IMR-90 (cell line): ENCODE measurements at regions not wholly inside any gene's neighbourhood (a gene's known extent, or its start where the extent isn't known, plus 50 kb on each side); places are given as distances from the start of the nearest gene placed in this dataset.

Source experiments
- ATAC-seq: fragments of 200-7000 bp; cut with Tn5 transposase; 2 replicates; pipeline ENCODE4 v1.9.1; 2020; ENCODE audit warnings: low read depth, mild to moderate bottlenecking, moderate library complexity
- BruUV-seq: library from RNA; stranded (reverse); fragments of 400-500 nt; replicated peaks from 2 replicates; lab custom pipeline; 2021; lab: Mats Ljungman, UMichigan
- CTCF ChIA-PET: fragments of 300-600 bp; formaldehyde crosslinking; extraction: SDS; loops from one replicate; lab custom pipeline; 2021; ENCODE audit warnings: antibody characterized with exemption; lab: Yijun Ruan, JAX
- POLR2A ChIA-PET: fragments of 300-600 bp; sonication (Branson Sonifier 250); formaldehyde crosslinking; loops from one replicate; lab custom pipeline; 2022; ENCODE audit warnings: antibody characterized with exemption; ENCODE audit not compliant: unreplicated experiment; lab: Charles Lee
- DNase-seq: peaks from one replicate; pipeline ENCODE4 v3.0.0; 2013
- H2AFZ ChIP-seq: replicated peaks from 2 replicates; pipeline ENCODE3; 2013; ENCODE audit warnings: low read length, mild to moderate bottlenecking; ENCODE audit not compliant: poor library complexity
- H2AK5ac ChIP-seq: 2 replicates; pipeline ENCODE4 v1.6.1; 2013; ENCODE audit warnings: low read depth, low read length, inconsistent platforms
- H2AK9ac ChIP-seq: replicated peaks from 2 replicates; pipeline ENCODE3; 2013; ENCODE audit warnings: mild to moderate bottlenecking, low read depth, low read length, moderate library complexity; ENCODE audit not compliant: poor library complexity
- H2BK120ac ChIP-seq: 2 replicates; pipeline ENCODE4 v1.6.1; 2013; ENCODE audit warnings: low read depth, low read length, inconsistent platforms
- H2BK15ac ChIP-seq: 3 replicates; pipeline ENCODE4 v1.6.1; 2013; ENCODE audit warnings: low read depth, low read length, inconsistent platforms
- H2BK20ac ChIP-seq: 2 replicates; pipeline ENCODE4 v1.6.1; 2013; ENCODE audit warnings: low read depth, mild to moderate bottlenecking, inconsistent platforms, low read length, moderate library complexity
- H2BK5ac ChIP-seq: 2 replicates; pipeline ENCODE4 v1.6.1; 2013; ENCODE audit warnings: mild to moderate bottlenecking, low read depth, low read length, inconsistent platforms; ENCODE audit not compliant: poor library complexity, severe bottlenecking
- H3K14ac ChIP-seq: replicated peaks from 2 replicates; pipeline ENCODE4 v1.6.1; 2013; ENCODE audit warnings: low read depth, low read length, inconsistent platforms
- H3K18ac ChIP-seq: 2 replicates; pipeline ENCODE4 v1.6.1; 2013; ENCODE audit warnings: low read depth, low read length, control low read depth
- H3K23ac ChIP-seq: 2 replicates; pipeline ENCODE4 v1.6.1; 2013; ENCODE audit warnings: low read depth, low read length, inconsistent platforms
- H3K27ac ChIP-seq: 2 replicates; pipeline ENCODE4 v1.5.1; 2013; ENCODE audit warnings: mild to moderate bottlenecking, control low read depth, low read length; ENCODE audit not compliant: insufficient read depth
- H3K27me3 ChIP-seq: 2 replicates; pipeline ENCODE4 v1.6.1; 2013; ENCODE audit warnings: low read length; ENCODE audit not compliant: control insufficient read depth, insufficient read depth
- H3K36me3 ChIP-seq: 2 replicates; pipeline ENCODE4 v1.6.1; 2013; ENCODE audit warnings: low read length, mixed read lengths; ENCODE audit not compliant: control insufficient read depth, insufficient read depth
- H3K4ac ChIP-seq: 2 replicates; pipeline ENCODE4 v1.6.1; 2013; ENCODE audit warnings: low read depth, low read length, inconsistent platforms
- H3K4me1 ChIP-seq: 2 replicates; pipeline ENCODE4 v1.6.1; 2013; ENCODE audit warnings: low read length, mixed read lengths; ENCODE audit not compliant: control insufficient read depth, insufficient read depth
- H3K4me2 ChIP-seq: 2 replicates; pipeline ENCODE4 v1.6.1; 2013; ENCODE audit warnings: low read depth, mild to moderate bottlenecking, control low read depth, low read length, moderate library complexity
- H3K4me3 ChIP-seq: 2 replicates; pipeline ENCODE4 v1.5.1; 2013; ENCODE audit warnings: low read depth, mild to moderate bottlenecking, control low read depth, low read length, moderate library complexity; ENCODE audit not compliant: insufficient read depth
- H3K56ac ChIP-seq: 2 replicates; pipeline ENCODE4 v1.6.1; 2013; ENCODE audit warnings: low read length, inconsistent platforms; ENCODE audit not compliant: insufficient read depth; ENCODE audit errors: extremely low read depth
- H3K79me1 ChIP-seq, 2 experiments: 2 replicates each; pipeline ENCODE4 v1.6.1; 2013; ENCODE audit warnings: low read length in 2 of 2, inconsistent platforms in 1 of 2, low read depth in 1 of 2
- H3K9ac ChIP-seq: 2 replicates; pipeline ENCODE4 v1.6.1; 2013; ENCODE audit warnings: low read depth, low read length, control low read depth
- H3K9me1 ChIP-seq: 2 replicates; pipeline ENCODE4 v1.6.1; 2013; ENCODE audit warnings: low read length, inconsistent platforms; ENCODE audit not compliant: insufficient read depth
- H3K9me3 ChIP-seq: 2 replicates; pipeline ENCODE4 v1.6.1; 2013; ENCODE audit warnings: low read length; ENCODE audit not compliant: control insufficient read depth, insufficient read depth
- H4K20me1 ChIP-seq: 2 replicates; pipeline ENCODE4 v1.6.1; 2013; ENCODE audit warnings: low read length, inconsistent platforms; ENCODE audit not compliant: insufficient read depth
- H4K5ac ChIP-seq: 2 replicates; pipeline ENCODE4 v1.6.1; 2013; ENCODE audit warnings: mild to moderate bottlenecking, low read depth, low read length, control low read depth
- H4K8ac ChIP-seq, 2 experiments: 2 replicates each; pipeline ENCODE4 v1.6.1; 2013; ENCODE audit warnings: low read depth in 2 of 2, low read length in 2 of 2, control low read depth in 1 of 2, inconsistent platforms in 1 of 2
- H4K91ac ChIP-seq: 2 replicates; pipeline ENCODE4 v1.6.1; 2013; ENCODE audit warnings: low read depth, low read length, inconsistent platforms; ENCODE audit not compliant: insufficient read depth
- BHLHE40 ChIP-seq: fragments of 150-350 bp; IDR thresholded peaks from 2 replicates; pipeline ENCODE4 v1.6.1; 2016; ENCODE audit warnings: mild to moderate bottlenecking, low read depth, low read length
- CEBPB ChIP-seq: IDR thresholded peaks from 2 replicates; pipeline ENCODE4 v1.6.1; 2012; ENCODE audit warnings: low read depth, low read length, improper control_type of control experiment
- CTCF ChIP-seq: conservative IDR thresholded peaks from 2 replicates; pipeline ENCODE4 v1.5.1; 2012; ENCODE audit warnings: mild to moderate bottlenecking, low read depth, low read length, improper control_type of control experiment
- ELK1 ChIP-seq: fragments of 150-350 bp; IDR thresholded peaks from 2 replicates; pipeline ENCODE4 v1.6.1; 2016; ENCODE audit warnings: low read depth, mild to moderate bottlenecking, low read length, moderate library complexity, borderline replicate concordance
- FOS ChIP-seq: fragments of 150-350 bp; IDR thresholded peaks from 2 replicates; pipeline ENCODE4 v1.6.1; 2016; ENCODE audit warnings: low read depth, low read length
- MAFK ChIP-seq: IDR thresholded peaks from 2 replicates; pipeline ENCODE4 v1.6.1; 2012; ENCODE audit warnings: low read depth, low read length, improper control_type of control experiment
- MAZ ChIP-seq: IDR thresholded peaks from 2 replicates; pipeline ENCODE4 v1.6.1; 2012; ENCODE audit warnings: low read depth, mild to moderate bottlenecking, low read length, improper control_type of control experiment, moderate library complexity, borderline replicate concordance
- MXI1 ChIP-seq: IDR thresholded peaks from 2 replicates; pipeline ENCODE4 v1.6.1; 2012; ENCODE audit warnings: low read depth, mild to moderate bottlenecking, low read length, moderate library complexity, borderline replicate concordance
- NFE2L2 ChIP-seq: fragments of 150-350 bp; IDR thresholded peaks from 2 replicates; pipeline ENCODE4 v1.6.1; 2016; ENCODE audit warnings: low read depth, mild to moderate bottlenecking, low read length
- POLR2A ChIP-seq: IDR thresholded peaks from 2 replicates; pipeline ENCODE4 v1.6.1; 2012; ENCODE audit warnings: mild to moderate bottlenecking, low read depth, low read length
- RAD21 ChIP-seq: IDR thresholded peaks from 2 replicates; pipeline ENCODE4 v1.6.1; 2012; ENCODE audit warnings: low read length, improper control_type of control experiment
- RCOR1 ChIP-seq: IDR thresholded peaks from 2 replicates; pipeline ENCODE4 v1.6.1; 2012; ENCODE audit warnings: mild to moderate bottlenecking, low read length, improper control_type of control experiment; ENCODE audit not compliant: insufficient replicate concordance
- RFX5 ChIP-seq: IDR thresholded peaks from 2 replicates; pipeline ENCODE4 v1.8.0; 2012; ENCODE audit warnings: low read depth, mild to moderate bottlenecking, low read length, moderate library complexity
- SMC3 ChIP-seq: fragments of 150-350 bp; IDR thresholded peaks from 2 replicates; pipeline ENCODE4 v1.6.1; 2016; ENCODE audit warnings: low read depth, mild to moderate bottlenecking, antibody characterized with exemption, low read length, moderate library complexity
- USF2 ChIP-seq: fragments of 150-350 bp; IDR thresholded peaks from 2 replicates; pipeline ENCODE4 v1.6.1; 2017; ENCODE audit warnings: mild to moderate bottlenecking, antibody characterized with exemption, low read length, low read depth
- WGBS, 2 experiments: methylation state at CpG; one replicate each; pipeline versions ENCODE4 v1.1.5 to v1.1.7; 2013; ENCODE audit warnings: missing lambda C conversion rate in 2 of 2; ENCODE audit not compliant: insufficient read length in 1 of 2; ENCODE audit errors: extremely low coverage in 2 of 2; 5-methylcytosine and 5-hydroxymethylcytosine counted together
- dilution Hi-C: fragments of 300-500 bp; cut with HindIII; formaldehyde crosslinking; loops from one replicate; pipeline ENCODE4 v1.14.3; 2018; ENCODE audit warnings: low sequenced_read_pairs; ENCODE audit not compliant: unreplicated experiment
- in situ Hi-C: fragments of 300-500 bp; cut with MboI; formaldehyde crosslinking; loops from 3 replicates; pipeline ENCODE4 v1.14.3; 2019; ENCODE audit warnings: low sequenced_read_pairs, inconsistent platforms, mixed read lengths
- intact Hi-C: fragments of 100-400 bp; cut with micrococcal nuclease; formaldehyde crosslinking; loops from 2 replicates; pipeline ENCODE4 v1.10.0; 2022

- BruUV-seq, result no TSS peak
- no peak for TF ChIP-seq MAFK
- TF ChIP-seq BHLHE40, result no peak
- TF ChIP-seq CTCF, result no peak
- TF ChIP-seq RAD21, result no peak
- TF ChIP-seq POLR2A, result no peak
- no peak for TF ChIP-seq RFX5
- TF ChIP-seq ELK1, result no peak
- no peak for TF ChIP-seq MAZ
- TF ChIP-seq RCOR1, result no peak
- TF ChIP-seq CEBPB, result no peak
- no peak for TF ChIP-seq MXI1
- no peak for TF ChIP-seq NFE2L2
- no peak for TF ChIP-seq SMC3
- TF ChIP-seq FOS, result no peak
- TF ChIP-seq USF2, result no peak
- Histone ChIP-seq H3K4ac (no peak overlapping the region), H3K9ac (no peak overlapping the region), H3K14ac (no peak overlapping the region), H3K27me3 (no peaks in the 10 kb centered on the region; the same call in 1 of the 2 replicates), H3K4me1 (no peaks in the 10 kb centered on the region), H3K9me3 (peaks cover 2% of the 10 kb centered on the region; the same call in 1 of the 2 replicates), H3K27ac (no peak overlapping the region), H2AK9ac (no peak overlapping the region), H4K8ac (no peak overlapping the region), H2BK120ac (no peak overlapping the region), H3K36me3 (no peaks in the 10 kb centered on the region), H3K79me1 (no peaks in the 10 kb centered on the region), H3K4me2 (no peak overlapping the region), H4K20me1 (no peaks in the 10 kb centered on the region), H2BK15ac (no peak overlapping the region), H2BK20ac (no peak overlapping the region), H4K5ac (no peak overlapping the region), H3K9me1 (no peaks in the 10 kb centered on the region), H3K4me3 (no peak overlapping the region), H3K23ac (no peak overlapping the region), H3K18ac (no peak overlapping the region), H2AFZ (no peak overlapping the region), H3K56ac (no peak overlapping the region), H2AK5ac (no peak overlapping the region), H2BK5ac (no peak overlapping the region), H4K91ac (no peak overlapping the region)
- POLR2A ChIA-PET, result no interaction called here
- CTCF ChIA-PET, result no interaction called here
- in situ Hi-C loops (no loop called here), intact Hi-C loops (no loop called here), dilution Hi-C loops (no loop called here)
- WGBS, 2 experiments, result 62% methylated on average over 5 of the region's 12 CpGs; no CpG with 5 or more reads in 1 of the 2 experiments
- no peak for DNase-seq
- no peak for ATAC-seq
These were observed 88.3 kb upstream of the RUFY1 start for GRCh38 chr5:179462040-179462439.
